Inferior parietal cortex (tissue), 1 donor: ENCODE measurements at regions not wholly inside any gene's neighbourhood (a gene's known extent, or its start where the extent isn't known, plus 50 kb on each side); places are given as distances from the start of the nearest gene placed in this dataset.
A peak's percentile ranks its signal among the peaks of the same experiment; 100 is the strongest.

Experiments used
- DNase-seq: peaks from one replicate; pipeline ENCODE4 v3.0.0-alpha.2; 2016; ENCODE audit errors: extremely low spot score

- DNase-seq: no peak
Observed at GRCh38 chr13:83953916-83954315, 71.6 kb upstream of the SLITRK1 start.

GRCh38 chr13:83950293-83950692, 68.0 kb upstream of the SLITRK1 start:
- DNase-seq: no peak

GRCh38 chr13:83943530-83944279, 61.4 kb upstream of the SLITRK1 start:
- DNase-seq: peak; percentile 57

DNA sequence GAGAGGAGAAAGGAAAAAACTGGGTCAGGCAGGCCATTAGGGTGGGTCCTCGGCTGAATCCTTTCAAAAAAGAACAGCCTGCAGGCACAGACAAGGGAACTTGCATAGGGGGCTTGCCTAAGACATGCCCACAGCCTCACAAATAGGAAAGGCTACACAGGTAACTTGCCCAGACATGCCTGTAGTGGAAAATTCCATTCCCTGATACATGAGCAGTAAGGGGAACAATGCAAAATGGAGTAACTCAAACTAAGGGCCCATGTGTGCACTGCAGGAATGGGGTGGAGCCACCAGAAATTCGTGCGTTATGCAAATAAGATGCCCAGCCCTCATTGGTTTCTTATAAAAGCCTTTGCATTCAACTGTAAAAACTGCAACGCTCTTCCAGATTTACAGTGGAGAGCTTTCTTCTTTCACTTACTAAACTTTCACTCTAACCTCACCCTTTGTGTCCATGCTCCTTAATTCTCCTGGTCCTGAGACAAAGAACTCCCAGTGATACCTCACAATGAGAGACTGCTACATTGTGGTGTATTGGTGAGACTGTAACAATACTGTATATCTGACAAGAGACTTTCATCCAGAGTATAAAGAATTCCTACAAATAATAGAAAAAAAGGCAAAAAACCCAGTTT, 59.5 kb upstream of the SLITRK1 start:
- no peak for DNase-seq

- no peak for DNase-seq
Observed at GRCh38 chr13:83940742-83941141, 58.5 kb upstream of the SLITRK1 start.

GRCh38 chr13:83937579-83937978, 55.3 kb upstream of the SLITRK1 start:
- DNase-seq: no peak

GRCh38 chr13:83935566-83935965, 53.3 kb upstream of the SLITRK1 start:
- DNase-seq: no peak
